ENCODE measurements at regions not wholly inside any gene's neighbourhood (a gene's known extent, or its start where the extent isn't known, plus 50 kb on each side); places are given as distances from the start of the nearest gene placed in this dataset.
"Not testable (repeated sequence)": the region's sequence is repeated elsewhere in the genome, so short reads cannot be mapped to it uniquely, and the experiment has no call there.

DNA sequence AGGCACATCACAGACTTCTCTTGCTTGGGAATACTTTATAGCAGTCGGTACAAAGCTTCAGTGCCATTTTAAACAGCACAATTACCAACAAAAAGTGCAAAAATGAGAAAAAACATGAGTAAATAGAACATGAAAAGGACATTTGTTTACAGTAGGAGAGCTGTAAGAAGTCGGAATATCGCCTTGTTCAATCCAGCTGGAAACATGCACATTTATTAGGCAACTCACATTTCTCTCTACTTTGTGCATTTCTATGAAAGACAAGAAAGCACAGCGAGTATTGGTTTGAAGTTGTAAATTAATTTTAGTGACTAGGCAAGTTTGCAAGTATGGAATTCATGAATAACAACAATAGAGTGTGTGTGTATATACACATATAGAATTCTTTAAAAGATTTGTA, 484.7 kb downstream of the DACH1 start:
- no peak for DNase-seq

DNA sequence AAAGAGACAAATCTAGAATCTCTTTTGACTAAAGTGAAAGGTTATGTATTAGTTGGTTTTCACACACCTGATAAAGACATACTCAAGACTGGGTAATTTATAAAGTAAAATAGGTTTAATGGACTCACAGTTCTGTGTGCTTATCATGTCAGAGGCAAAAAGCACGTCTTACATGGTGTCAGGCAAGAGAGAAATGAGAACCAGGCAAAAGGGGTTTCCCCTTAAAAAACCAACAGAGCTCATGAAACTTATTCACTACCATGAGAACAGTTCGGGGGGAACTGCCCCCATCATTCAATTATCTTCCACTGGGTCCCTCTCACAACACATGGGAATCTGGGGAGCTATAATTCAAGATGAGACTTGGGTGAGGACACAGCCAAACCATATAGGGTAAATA, 486.8 kb downstream of the DACH1 start:
- no peak for DNase-seq

DNA sequence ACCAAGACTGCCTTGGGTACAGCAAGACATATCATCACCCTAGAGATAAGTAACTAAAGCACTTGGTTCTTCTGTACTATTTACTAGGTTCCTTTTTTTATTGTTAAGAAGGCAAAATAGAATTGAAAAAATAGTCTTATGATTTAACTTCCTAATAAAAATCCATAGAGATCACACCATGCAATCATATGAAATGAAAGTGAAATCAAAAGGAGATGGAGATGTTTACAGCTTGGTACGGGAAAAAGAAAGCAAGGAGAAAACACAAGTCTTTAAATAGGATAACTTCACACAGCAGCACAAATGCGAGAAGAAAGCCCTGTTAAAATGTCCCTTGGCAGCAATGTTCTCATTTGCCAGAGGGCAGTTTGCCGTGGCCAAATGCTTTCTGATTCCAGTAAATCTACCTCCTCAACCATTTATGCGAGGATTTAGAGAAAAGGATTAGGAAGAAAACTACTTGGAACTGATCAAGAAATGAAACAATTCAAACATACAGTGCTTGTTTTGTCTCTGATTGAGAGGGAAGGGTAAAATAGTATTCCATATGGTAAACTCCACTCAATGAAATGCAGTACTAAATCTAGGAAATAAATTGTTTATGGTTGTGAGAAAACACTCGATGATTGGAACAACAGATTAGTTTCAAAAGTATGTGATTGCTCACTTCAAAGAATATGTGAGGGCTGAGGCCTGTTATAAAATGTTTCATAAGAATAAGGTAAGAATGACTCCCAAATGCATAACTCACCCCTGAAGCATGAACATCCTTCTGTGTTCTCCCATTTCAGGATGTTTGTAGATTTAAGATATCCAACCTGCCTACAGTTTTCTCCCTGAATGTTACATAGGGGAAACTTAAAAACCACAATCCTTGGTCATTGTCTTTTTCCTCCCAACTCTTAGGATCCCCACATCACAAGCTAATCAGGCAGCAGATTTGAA, 487.8 kb downstream of the DACH1 start:
- DNase-seq: no peak

DNA sequence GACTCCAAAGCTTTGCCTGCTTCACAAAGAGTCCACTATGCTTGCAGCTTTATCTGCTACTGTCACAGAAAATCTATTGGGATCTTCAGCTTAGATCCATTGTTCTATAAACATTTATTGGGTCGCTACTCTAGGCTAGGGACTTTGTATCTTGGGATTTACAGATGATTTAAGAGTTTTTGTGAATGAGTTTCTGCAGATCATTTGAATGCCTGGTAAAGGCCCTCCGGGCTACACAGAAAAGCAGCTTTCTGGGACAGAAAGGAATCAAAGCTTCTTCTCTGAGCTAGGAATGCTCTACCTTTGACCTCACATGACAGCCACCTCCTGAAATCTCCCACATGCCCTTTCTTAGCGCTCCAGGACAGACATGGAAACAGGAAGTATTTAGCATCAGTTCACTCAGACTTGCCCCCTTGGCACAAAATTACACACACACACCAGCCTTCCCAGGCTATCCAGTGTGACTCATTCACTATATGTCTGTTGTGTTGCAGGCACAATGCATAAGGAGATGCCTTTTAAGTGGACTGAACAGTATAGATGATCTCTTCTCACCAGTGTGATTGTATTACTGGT, 492.4 kb downstream of the DACH1 start:
- no peak for DNase-seq

DNA sequence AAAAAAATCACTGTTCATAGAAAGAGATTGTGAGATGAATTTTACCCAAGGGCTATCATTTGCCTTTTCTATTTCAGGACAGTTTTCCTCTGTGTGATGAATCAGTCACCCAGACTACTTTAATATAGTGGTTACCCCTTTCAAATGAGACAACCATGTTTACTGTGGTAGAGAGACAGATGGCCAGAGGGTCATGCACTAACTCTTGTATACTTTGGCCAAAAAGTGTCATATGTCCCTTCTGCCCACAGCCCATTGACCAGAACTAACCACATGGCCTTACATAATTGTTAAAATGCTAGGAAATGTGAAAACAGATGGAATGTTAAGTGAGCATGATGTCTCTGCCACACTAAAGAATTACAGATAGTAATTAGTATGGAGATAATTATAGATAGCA, 498.7 kb downstream of the DACH1 start:
- no peak for DNase-seq

DNA sequence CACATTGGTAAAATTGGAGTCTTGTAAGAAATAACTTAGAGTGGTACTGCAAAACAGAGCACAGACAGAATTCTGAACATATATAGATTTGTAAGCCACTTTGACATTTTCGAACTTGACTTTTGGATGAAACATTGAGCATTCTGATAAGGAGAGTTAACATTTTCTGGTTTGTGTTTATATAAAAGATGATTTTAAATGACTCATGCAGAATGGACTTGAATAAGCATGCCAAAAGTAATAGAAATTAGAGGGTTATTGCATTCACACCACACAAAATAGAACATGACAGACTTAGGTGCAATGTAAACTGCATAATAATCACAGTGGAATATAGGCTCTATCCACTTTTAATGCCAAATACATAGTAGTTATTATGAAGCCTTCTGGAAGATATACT, 507.0 kb downstream of the DACH1 start:
- no peak for DNase-seq

DNA sequence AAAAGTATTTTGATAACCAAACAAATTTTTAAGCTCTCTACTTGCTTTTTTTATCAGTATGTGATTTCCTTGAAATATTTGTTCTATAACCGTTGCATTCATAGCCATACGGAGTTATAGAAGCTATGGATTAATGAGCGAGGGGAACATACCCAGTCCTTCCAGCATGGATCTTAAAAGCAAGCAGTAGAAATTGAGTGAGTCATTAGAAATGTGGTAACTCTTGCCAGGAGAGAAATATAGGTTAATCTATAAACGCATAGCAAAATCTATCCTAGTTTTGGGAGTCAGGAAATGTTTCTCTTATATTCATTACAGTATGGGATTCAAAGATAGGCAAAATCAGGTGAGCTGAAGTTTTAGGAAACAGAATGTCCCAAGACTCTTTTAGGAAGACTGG, 507.4 kb downstream of the DACH1 start:
- no peak for DNase-seq

DNA sequence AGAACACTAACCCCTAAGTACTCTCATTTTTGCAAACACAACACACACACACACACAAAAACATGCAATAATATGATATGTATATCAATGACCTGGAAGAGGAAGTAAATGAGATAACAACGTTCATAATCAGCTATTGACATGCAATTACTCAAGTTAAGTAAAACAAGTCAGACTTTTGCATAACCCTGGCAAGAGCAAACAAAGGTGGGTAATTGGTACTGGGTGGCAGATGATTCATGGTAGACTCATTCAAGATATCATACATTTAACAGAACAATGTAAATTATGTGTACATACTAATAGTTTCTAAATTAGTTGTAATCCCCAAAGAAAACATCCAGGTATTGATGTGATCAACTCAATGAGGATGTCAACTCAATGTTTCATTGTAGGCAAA, 508.8 kb downstream of the DACH1 start:
- DNase-seq: no peak

DNA sequence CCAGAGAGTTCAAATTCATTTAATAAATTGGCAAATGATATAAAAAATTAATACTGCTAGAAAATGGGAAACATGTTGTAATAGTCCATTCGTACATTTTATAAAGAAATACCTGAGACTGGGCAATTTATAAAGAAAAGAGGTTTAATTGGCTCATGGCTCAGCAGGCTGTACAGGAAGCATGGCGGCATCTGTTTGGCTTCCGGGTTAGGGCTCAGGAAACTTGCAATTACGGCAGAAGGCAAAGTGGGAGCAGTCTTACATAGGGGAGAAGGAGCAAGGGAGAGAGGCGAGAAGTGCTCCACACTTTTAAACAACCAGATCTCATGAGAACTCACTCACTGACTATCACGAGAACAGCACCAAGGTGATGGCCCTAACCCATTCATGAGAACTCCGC, 512.0 kb downstream of the DACH1 start:
- no peak for DNase-seq

DNA sequence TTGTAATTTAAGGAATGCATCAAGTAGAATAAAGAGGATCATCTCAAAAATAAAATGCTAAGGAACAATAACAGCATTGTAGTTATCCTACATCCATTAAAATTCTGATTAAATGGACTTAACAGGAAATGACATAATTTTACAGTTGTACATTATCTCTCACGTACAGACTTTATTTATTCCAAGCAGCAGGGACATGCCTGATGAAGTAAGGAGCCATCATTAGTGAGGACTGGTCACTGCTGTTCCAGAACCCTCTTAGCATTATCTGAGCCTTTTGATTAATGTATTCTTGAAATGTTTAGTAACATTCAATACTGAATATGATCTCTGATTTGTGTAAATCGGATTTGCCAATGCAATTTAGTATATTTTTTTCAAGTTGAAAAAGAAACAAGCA, 516.1 kb downstream of the DACH1 start:
- no peak for DNase-seq

DNA sequence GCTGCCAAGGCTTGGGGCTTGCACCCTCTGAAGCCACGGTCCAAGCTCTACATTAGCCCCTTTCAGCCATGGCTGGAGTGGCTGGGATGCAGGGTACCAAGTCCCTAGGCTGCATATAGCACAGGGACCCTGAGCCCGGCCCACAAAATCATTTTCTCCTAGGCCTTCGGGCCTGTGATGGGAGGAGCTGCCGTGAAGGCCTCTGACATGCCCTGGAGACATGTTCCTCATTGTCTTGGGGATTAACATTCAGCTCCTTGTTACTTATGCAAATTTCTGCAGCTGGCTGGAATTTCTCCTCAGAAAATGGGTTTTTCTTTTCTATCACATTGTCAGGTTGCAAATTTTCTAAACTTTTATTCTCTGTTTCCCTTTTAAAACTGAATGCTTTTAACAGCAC, 521.1 kb downstream of the DACH1 start:
- DNase-seq: not testable (repeated sequence)

DNA sequence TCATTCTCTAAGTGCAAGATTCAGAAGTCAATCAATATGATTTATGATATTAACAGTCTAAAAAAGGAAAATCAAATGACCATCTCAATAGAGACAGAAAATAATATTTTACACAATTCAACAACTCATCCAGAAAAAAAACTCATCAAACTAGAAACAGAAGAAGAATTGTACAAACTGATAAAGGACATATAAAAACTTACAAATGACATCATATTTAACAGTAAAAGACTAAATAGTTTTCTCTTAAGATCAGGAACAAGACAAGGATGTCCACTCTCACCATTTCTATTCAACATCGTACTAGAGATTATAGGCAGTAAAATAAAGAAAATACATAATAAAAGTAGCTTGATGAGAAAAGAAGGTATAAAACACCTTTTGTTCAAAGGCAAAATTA, 527.3 kb downstream of the DACH1 start:
- no peak for DNase-seq

DNA sequence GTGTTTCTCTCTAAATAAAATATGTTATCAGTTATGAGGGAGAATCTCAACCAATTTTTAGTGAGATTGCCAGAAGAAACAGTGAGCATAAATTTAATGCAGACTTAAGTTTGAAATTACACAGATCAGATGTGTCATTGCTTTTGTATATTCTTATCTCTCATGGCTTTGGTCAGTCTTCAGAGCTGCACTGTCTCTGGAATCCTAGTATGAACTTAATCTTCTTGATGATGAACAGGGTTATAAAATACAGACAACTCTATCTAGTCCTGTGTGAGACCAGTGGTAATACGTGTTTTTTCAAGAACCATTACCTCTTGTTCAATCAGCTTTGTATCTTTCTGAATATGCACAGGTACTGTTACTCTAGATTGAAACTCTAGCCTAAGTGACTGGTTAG, 528.0 kb downstream of the DACH1 start:
- DNase-seq: no peak

DNA sequence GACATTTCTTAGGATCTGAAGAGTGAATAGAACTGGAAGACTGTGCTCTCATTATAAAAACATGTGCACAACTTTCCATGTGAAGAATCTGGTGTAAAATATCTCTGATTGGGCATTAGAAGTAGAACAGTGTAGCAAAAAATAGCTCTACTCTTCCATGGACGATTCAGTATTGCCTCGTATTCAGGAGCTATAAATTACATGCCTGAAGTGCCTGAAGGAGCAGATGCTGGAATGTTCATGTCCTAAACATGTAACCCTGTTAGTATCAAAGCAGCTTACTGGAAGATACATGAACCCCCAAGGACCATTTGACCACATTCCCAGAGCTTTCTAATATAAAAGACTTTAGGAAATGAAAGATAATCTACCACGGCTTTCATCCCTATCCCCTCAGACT, 528.9 kb downstream of the DACH1 start:
- DNase-seq: no peak

DNA sequence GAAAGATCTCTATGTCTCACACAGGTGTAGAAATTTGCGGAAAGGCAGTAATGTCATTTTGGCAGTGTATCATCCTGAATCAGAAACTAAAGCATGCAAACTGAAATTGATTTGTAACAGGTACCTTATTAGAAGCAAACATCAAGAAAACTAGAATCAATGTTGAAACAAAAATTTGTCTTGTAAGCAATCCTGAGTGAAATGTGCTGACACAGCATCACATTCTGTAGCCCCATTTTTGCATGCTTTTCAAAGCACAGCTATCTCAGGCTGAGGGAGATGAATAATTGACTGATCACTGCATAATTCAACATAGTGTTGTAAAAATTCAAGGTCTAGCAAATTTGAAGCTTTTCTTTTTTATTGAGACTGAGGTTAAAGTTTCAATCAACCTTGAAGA, 539.7 kb downstream of the DACH1 start:
- DNase-seq: no peak

DNA sequence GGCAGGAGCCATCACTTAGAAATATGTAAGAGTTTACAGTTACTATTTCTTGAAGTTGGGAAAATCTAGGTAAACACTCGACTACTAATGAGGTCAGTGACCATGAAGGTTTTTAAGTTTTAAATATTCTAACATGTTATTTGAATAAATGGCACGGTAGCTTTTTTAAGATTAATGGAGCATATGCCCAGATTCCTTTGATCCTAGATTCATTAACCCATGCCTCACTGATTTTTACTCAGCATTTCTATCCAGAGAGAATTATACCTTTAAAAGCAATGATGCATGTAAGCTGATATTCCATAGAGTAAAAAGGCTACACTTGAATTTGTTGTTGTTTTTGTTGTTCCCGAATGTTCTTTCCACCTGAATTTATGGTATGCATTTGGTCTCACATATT, 541.4 kb downstream of the DACH1 start:
- DNase-seq: no peak

DNA sequence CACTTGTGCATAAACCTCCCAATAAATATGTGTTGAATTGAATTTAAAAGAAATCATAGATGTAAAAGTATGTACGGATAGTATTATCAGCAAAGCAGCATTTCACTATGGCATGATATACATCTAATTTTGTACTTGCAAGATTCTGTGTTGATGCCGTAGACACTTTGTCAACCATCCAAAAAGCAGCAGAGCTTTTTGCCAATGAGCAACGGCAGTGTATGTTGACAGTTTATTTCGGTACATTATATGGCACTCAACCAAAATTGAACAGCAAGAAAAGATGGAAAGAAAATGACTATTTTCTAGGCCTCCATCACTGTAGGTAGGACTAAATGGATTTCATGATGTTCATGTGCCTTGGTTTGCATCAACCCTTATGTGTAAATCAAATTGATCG, 543.7 kb downstream of the DACH1 start:
- no peak for DNase-seq

DNA sequence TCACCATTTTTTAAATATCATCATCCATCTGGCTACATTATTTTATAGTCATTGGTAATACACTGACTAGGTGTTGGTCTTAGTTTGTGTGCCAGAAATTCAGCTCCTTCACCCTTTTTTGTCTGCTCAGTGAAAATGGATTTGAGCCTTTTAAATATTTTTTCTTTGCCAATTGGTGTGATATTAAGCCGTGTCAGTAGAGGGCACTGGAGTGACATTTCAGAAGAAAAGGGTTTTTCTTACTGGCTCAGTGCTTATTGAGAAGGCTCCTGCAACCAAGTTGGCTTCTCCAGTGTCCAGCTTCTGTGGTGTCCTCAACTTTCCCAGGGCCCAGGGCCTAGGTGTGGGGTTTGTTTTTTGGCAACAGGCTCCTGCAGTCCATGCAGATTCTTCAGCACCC, 546.6 kb downstream of the DACH1 start:
- DNase-seq: no peak

DNA sequence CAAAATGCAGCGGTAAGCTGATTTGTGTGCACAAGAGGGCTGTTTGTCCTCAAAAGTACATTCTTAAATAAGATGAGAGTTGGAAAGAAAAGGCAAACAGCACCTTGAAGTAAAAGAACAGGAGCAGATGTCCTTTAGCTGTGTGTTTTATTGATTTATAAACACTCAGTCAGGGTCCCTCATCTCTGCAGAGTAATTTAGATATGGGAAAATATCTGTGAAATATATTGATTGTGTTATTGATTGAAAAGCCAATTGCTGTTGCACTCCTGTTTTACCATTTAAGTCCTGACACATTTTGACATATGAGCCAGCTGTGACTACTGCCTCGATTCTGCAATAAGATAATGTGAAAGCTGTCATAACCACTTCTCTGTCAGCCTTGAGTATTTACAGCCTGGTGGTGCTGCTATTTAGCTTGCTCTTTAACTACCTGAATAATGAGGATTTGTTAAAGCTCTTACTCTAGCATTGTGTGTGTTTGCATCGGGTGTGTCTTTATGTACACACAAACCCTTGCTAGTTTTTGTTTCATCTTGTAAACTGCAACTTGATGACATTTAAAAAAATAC, 550.1 kb downstream of the DACH1 start:
- no peak for DNase-seq

DNA sequence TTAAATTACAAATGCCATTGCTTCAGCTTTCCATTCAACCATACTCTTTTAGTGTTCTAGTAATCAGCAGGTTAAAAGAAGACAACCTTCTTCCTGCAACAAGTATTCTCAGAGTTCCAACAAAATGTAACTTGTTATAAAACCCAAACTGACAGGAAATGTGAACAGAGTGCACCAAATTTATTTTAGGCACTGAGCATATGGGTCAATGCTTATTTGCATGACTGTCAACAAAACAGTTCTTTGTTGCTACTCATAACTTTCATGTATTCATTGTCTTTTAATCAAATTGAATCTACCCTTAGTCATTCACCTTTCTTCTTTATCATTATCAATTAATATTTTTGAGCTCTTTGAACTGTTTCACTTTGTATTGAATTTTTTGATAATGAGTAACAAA, 554.1 kb downstream of the DACH1 start:
- DNase-seq: no peak

DNA sequence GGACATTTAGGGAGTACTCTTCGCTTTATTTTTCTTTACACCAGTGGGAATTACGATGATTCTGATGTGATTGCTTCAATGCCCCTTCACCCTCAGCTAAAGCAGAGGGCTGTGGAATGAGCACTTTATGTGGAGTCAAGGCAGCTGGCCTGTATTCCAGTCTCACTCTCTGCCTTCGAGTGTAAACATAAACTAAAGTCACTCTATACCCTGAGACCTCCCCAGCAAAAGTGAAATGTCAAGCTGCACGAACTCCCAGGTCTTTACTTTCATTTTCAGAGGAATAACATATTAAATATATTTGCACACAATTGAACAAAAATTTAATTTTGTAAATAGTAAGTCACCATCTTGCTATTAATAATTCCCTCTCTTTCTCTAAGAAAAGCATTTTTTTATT, 557.1 kb downstream of the DACH1 start:
- DNase-seq: no peak

DNA sequence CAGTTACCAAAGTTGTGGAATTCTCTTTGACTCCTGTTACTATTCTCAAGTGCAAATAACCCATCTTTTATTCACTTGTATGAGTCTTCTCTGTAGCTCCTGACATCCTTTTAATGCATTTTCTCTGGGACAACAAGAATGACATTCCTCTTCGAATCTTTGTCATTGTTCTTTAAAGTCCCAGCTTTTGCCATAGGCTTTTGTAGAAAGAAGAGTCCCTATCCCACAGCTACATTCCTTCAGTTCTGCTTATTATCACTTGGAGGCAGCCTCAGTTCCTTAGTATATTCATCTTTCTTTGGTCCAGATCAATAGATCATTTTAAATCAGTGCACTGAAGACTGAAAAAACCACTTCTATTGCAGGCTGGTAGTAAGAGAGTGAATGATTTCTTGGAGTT, 560.2 kb downstream of the DACH1 start:
- DNase-seq: no peak

DNA sequence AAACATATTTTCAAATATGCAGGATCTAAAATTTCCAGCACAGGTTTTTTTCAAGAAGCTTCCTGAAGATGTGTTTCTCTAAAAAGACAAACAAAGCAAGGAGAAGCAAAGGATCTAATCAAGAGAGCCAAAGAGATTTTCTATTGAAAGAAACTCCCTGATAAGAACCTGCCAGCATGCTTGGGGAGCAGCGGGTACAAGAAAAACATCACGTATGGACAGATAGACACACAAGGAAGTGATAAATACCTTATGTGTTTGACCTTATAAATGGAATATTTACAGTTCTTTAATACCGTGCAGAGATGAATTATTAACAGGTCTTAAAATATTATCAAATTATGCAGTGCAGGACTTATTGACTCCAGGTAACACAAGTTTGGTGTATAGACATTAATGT, 562.1 kb downstream of the DACH1 start:
- DNase-seq: no peak

DNA sequence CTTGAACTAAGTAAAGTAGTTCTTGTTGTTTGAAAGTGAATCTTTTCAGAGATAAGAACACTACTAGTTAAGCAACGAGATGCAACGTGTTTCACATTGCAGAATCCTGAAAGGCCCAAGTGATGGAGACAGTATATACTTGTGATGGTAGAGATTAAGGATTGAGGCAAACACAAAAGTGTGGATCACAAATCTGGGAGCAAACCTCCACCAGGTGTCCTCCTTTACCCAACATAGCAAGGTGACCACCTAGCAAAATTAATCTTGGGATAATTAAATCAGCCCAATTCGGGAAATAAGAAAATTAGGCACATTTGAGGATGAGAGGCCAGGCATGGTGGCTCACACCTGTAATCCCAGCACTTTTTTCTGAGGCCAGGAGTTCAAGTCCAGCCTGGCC, 563.9 kb downstream of the DACH1 start:
- no peak for DNase-seq
